HG03045 (cell line): ENCODE measurements at regions not wholly inside any gene's neighbourhood (a gene's known extent, or its start where the extent isn't known, plus 50 kb on each side); places are given as distances from the start of the nearest gene placed in this dataset.
"Not testable (repeated sequence)": the region's sequence is repeated elsewhere in the genome, so short reads cannot be mapped to it uniquely, and the experiment has no call there.

Experiments
- ATAC-seq: cut with Tn5 transposase; IDR thresholded peaks from one replicate; pipeline ENCODE4 v1.9.1; 2021; ENCODE audit warnings: mild to moderate bottlenecking, moderate library complexity; ENCODE audit not compliant: unreplicated experiment

DNA sequence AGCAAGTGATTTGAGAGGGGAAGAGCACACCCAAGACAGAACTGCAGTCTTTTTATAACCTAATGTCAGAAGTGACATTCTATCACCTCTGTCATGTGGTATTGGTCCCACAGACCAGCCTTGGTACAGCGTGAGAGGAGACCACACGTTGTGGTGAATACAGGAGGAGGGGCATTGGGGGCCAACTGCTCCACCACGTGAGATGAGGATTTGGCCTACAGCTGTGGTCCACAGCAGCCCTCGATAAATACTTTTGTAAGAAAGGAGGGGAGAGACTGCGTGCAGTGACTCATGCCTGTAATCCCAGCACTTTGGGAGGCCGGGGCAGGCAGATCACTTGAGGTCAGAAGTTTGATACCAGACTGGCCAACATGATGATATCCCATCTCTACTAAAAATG is 243.1 kb downstream of the FGFR2 start:
- ATAC-seq = no peak

GRCh38 chr10:121356183-121356582 is 242.1 kb downstream of the FGFR2 start:
- ATAC-seq = no peak

- ATAC-seq = no peak
These were observed 240.8 kb downstream of the FGFR2 start for GRCh38 chr10:121357401-121357800.

DNA sequence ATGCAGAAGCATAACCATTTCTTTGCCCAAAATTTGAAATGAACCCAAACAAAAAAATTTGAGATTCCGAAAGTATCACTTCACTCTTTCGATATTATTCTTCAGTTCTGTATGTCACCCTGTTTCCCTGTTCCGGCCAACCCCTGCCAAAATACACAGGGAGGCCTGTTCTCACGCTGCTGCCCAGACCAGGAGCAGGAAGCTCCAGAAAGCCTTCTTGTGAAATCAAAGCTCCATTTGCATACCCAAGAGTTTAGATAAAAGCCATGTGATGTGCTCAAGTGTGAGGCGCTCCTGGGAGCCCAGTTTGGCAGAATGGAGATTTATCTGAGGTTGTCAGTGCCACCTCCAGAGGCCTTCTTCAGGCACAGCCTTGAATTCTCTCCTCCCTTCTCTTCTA is 236.2 kb downstream of the FGFR2 start:
- no peak for ATAC-seq

- ATAC-seq = no peak
These were observed 232.7 kb downstream of the FGFR2 start for GRCh38 chr10:121365566-121365965.

- ATAC-seq = no peak
These were observed 229.8 kb downstream of the FGFR2 start for GRCh38 chr10:121368347-121369025.

GRCh38 chr10:121369616-121370015 is 228.6 kb downstream of the FGFR2 start:
- ATAC-seq = no peak

DNA sequence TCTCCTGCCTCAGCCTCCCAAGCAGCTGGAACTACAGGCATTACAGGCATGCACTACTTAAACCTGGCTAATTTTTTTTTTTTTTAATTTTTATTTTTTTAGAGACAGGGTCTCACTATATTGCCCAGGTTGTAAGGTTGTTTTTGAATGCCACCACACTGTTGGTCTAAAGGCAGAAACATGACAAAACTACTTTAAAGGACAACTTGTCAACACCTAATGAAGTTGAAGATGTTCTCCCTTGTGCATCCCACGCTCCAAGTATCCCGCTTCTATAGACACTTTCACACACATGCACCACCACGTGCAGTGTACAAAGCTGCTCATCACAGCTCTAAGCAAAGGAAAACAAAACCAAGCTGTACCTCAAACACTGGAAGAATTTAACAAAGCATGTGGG is 226.4 kb downstream of the FGFR2 start:
- ATAC-seq = no peak

DNA sequence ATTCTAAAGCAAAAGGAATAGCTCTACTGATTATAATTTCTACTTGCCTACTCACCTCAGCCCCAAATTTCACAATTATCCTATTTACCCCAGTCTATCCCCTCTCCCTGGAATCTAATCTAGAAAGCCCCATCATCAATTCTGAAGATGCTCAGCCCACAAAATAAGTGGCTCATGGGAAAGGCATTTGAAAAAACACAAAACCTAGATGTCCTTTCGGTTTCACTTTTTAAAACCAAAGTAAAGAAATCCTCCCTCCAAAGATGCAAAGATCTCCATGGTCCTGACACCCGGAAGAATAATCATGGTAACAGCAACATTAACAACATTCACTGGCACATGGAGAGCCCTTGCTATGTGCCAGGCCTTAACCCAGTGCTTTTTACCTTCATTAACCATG is 224.8 kb downstream of the FGFR2 start:
- ATAC-seq = no peak

DNA sequence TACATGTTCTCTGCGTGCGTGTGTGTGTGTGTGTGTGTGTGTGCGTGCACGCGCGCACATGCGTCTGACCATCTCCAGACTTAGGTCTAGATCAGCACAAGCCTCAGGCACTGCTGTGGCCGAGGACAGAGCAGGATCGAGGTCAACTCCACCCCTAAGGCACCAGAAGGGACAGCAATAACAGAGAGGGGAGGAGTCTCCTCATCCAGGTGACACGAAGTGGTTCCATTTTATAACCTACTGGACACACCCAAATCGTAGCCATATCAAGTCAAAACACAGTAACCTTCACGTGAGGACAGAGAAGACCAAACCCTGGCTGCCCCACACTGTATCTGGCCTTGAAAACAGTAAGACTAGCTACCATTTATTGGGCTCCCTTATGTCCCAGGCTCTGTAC is 224.1 kb downstream of the FGFR2 start:
- ATAC-seq = no peak

DNA sequence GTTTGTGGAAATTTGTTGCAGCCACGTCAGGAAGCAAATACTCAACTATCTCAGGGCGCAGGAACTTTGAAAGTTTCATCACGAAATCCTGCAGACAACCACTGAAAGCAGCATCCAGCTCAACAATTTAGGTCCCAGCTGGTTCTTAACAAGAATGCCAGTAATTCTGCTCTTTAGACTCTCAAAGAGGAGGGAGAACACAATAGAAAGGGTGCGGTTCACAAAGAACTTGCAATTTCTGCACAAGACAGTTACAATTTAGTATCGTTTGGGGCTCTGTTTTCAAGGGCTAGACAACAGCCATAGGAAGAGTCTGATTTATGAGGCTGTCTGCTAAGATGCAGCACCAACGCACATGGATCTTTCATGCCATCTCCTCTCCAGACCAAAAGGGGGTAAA is 223.1 kb downstream of the FGFR2 start:
- no peak for ATAC-seq

DNA sequence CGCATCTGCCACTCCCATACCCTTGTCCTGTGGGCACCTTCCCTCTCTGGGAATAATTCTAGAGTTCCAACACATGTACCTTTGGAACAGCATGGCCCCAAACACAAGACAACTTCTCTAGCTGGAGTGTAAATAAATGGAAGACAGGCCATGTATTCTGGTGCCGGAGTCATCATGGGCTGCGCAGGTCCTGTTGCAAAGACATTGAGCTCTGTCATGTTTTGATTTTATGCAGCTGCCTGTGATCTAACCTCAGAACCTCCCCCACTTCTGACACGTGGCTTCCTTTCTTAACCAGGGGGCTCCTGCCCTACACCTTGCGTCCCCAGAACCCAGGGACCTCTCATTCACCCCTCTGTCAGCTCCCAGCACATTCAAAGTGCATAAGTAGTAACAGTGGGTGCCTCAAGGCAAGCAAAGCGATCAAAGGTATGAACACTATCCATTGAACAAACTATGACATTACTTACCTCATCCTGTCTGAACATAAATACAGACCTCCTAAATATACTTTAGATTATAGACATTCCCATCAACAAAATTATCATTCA is 219.9 kb downstream of the FGFR2 start:
- no peak for ATAC-seq

GRCh38 chr10:121379013-121379412 is 219.2 kb downstream of the FGFR2 start:
- ATAC-seq = no peak

DNA sequence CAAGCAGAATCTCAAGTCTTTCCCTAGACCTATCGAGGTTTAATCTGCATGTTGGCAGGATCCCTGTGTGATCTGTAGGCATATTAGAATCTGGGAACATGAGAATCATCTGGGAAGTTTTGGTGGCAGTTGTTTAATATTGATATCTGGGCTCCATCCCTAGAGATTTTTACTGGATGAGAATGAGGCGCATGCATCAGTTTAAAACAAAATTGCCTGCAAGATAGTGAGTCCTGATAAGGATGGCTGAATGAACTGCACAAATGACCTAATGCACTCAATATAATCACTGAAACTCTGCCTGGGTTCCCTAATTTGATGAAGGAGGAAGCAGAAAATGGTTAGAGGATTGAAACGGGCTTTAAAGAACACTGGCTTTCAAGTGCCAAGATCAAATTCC is 218.0 kb downstream of the FGFR2 start:
- no peak for ATAC-seq

DNA sequence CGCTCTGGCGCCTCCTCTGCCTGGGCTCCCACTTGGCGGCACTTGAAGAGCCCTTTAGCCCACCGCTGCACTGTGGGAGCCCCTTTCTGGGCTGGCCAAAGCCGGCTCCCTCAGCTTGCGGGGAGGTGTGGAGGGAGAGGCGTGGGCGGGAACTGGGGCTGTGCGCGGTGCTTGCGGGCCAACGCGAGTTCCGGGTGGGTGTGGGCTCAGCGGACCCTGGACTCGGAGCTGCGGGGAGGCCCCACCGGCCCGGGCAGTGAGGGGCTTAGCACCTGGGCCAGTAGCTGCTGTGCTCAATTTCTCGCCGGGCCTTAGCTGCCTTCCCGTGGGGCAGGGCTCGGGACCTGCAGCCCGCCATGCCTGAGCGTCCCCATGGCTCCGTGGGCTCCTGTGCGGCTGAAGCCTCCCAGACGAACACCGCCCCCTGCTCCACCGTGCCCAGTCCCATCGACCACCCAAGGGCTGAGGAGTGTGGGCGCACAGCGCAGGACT is 216.2 kb downstream of the FGFR2 start:
- ATAC-seq = not testable (repeated sequence)

GRCh38 chr10:121385136-121385535 is 213.1 kb downstream of the FGFR2 start:
- ATAC-seq = no peak

DNA sequence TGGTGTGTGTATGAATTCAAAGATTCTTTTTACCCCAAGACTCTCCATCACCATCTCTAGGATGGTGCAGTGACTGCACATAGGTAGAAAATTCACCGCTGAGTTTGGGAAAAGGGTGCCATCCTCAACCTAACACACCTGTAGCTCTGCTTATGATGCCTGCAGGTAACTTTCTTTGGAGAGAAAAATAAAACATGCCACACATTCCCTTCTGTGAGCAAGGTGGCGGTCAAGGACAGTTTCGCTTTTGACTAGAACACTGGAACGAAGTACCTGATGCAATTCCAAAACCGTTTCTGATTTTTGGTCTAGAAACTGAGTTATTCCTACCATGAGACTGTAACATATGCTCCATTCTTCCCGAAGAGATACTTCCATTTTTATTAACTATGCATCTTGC is 205.6 kb downstream of the FGFR2 start:
- no peak for ATAC-seq

DNA sequence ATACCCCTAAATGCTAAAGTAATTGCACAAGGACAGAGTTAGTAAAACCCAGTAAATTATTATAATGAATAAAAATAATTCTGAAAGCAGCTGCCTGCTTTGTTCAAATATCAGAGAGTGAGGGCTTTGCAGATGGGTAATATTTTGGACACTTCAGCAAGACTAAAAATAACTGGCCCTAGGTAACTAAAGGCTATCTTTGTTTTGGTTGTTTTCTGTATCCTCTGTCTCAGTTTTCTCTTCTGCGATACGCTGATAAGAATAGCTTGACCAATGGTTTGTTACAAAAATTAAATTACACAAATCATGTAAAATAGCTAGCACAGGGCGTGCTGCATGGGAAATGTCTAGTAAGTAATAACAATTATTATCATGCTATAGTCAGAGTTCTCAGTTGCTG is 204.7 kb downstream of the FGFR2 start:
- no peak for ATAC-seq

GRCh38 chr10:121400507-121400906 is 197.7 kb downstream of the FGFR2 start:
- ATAC-seq = not testable (repeated sequence)

GRCh38 chr10:121403527-121403926 is 194.7 kb downstream of the FGFR2 start:
- no peak for ATAC-seq

GRCh38 chr10:121404611-121405010 is 193.6 kb downstream of the FGFR2 start:
- no peak for ATAC-seq

DNA sequence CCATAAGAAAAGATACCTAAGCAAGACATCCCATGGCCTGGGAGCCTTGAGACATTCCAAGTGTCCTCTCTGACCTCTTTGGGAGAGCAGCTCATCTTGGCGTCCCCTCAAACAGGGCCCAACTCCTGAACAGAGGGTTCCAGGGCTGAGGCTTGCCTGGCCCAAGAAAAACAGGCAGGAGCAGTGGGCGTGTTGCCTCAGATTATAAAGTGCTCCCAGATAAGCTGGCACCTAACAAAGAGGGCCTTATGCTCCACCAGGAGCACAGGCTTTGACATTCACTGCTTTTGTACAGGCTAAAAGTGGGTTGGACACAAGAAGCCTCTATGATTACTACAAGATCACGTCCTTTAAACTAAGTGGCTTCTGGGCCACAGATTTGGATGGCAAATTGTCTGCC is 193.1 kb downstream of the FGFR2 start:
- no peak for ATAC-seq

DNA sequence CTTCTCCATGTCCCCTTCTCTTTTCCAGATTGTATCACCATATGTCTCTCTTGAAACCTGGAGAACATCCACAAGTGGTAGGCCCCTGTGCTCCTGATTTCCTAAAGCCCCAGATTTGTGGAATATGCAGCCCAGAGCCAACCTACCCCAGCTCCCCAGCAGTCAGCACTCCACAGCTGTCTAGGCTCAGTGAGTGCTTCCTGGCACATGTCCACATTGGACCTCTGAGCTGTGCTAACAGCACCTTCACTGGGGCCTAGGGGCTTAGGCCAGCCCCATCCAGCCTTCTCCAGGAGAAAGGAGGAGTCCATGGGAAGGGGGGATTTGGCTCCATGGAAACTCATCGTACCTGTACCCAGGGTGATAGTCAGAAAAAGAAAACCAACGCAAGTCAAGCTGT is 192.7 kb downstream of the FGFR2 start:
- no peak for ATAC-seq
